H1 (cell line): ENCODE measurements at regions not wholly inside any gene's neighbourhood (a gene's known extent, or its start where the extent isn't known, plus 50 kb on each side); places are given as distances from the start of the nearest gene placed in this dataset.
A peak's percentile ranks its signal among the peaks of the same experiment; 100 is the strongest.

Experiments
- CTCF ChIA-PET: fragments of 300-600 bp; sonication (Branson Sonifier 250); formaldehyde crosslinking; loops from one replicate; lab custom pipeline; 2021; ENCODE audit not compliant: partially characterized antibody; lab: Charles Lee
- POLR2A ChIA-PET: fragments of 300-600 bp; sonication (Branson Sonifier 250); formaldehyde crosslinking; loops from one replicate; lab custom pipeline; 2021; ENCODE audit warnings: inconsistent platforms; ENCODE audit not compliant: partially characterized antibody; lab: Charles Lee
- DNase-seq, 2 experiments: peaks; one replicate each; pipeline versions ENCODE4 v3.0.0 to v3.0.0-alpha.2; 2010 to 2022; ENCODE audit warnings: low spot score in 2 of 2, low read depth in 1 of 2, mixed read lengths in 1 of 2
- FAIRE-seq: peaks from 2 replicates; lab custom pipeline; 2011; peaks lifted over from hg19 to GRCh38; lab: Jason Lieb, UNC
- H2AFZ ChIP-seq: 2 replicates; pipeline ENCODE4 v1.8.1; 2012; ENCODE audit warnings: low read length, inconsistent platforms
- H2AK5ac ChIP-seq: 2 replicates; pipeline ENCODE4 v1.6.1; 2013; ENCODE audit warnings: low read depth, low read length
- H2BK120ac ChIP-seq: replicated peaks from 2 replicates; pipeline ENCODE3; 2013; ENCODE audit warnings: low read depth, low read length, inconsistent platforms
- H2BK12ac ChIP-seq: 2 replicates; pipeline ENCODE4 v1.6.1; 2013; ENCODE audit warnings: low read depth, low read length
- H2BK15ac ChIP-seq: 2 replicates; pipeline ENCODE4 v1.6.1; 2013; ENCODE audit warnings: low read length
- H2BK20ac ChIP-seq: 2 replicates; pipeline ENCODE4 v1.6.1; 2013; ENCODE audit warnings: low read length
- H2BK5ac ChIP-seq: 2 replicates; pipeline ENCODE4 v1.6.1; 2013; ENCODE audit warnings: low read depth, low read length
- H3K14ac ChIP-seq: 2 replicates; pipeline ENCODE4 v1.6.1; 2013; ENCODE audit warnings: inconsistent platforms; ENCODE audit not compliant: insufficient read length
- H3K18ac ChIP-seq: 2 replicates; pipeline ENCODE4 v1.6.1; 2013; ENCODE audit warnings: low read length; ENCODE audit errors: extremely low read depth
- H3K23ac ChIP-seq: 2 replicates; pipeline ENCODE4 v1.6.1; 2013; ENCODE audit warnings: inconsistent platforms; ENCODE audit not compliant: insufficient read length
- H3K23me2 ChIP-seq: 2 replicates; pipeline ENCODE4 v1.6.1; 2013; ENCODE audit warnings: low read depth, low read length
- H3K27ac ChIP-seq: 2 replicates; pipeline ENCODE4 v1.6.1; 2011; ENCODE audit warnings: low read depth, low read length, inconsistent platforms
- H3K27me3 ChIP-seq, 4 experiments: replicated peaks in 1 of 4; 1 replicate in 1 of 4; 2 replicates in 3 of 4; pipeline versions ENCODE4 v1.6.1 to v1.8.1; 2011 to 2013; ENCODE audit warnings: low read length in 3 of 4, mild to moderate bottlenecking in 3 of 4, inconsistent platforms in 2 of 4, mixed read lengths in 2 of 4, moderate library complexity in 1 of 4; ENCODE audit not compliant: control insufficient read depth in 3 of 4, insufficient read depth in 3 of 4; ENCODE audit errors: extremely low read depth in 1 of 4
- H3K36me3 ChIP-seq, 4 experiments: 2 replicates each; pipeline versions ENCODE4 v1.6.1 to v1.8.1; 2011 to 2013; ENCODE audit warnings: mild to moderate bottlenecking in 4 of 4, low read length in 3 of 4, moderate library complexity in 2 of 4, control low read depth in 1 of 4, inconsistent platforms in 1 of 4; ENCODE audit not compliant: insufficient read depth in 4 of 4, control insufficient read depth in 2 of 4
- H3K4ac ChIP-seq: replicated peaks from 2 replicates; pipeline ENCODE3; 2013; ENCODE audit warnings: low read length, low read depth, mixed read lengths, inconsistent platforms; ENCODE audit not compliant: insufficient read length
- H3K4me1 ChIP-seq, 4 experiments: replicated peaks in 1 of 4; 1 replicate in 1 of 4; 2 replicates in 3 of 4; pipeline versions ENCODE4 v1.6.1 to v1.8.1; 2011 to 2013; ENCODE audit warnings: low read length in 3 of 4, inconsistent platforms in 2 of 4, mixed read lengths in 1 of 4; ENCODE audit not compliant: insufficient read depth in 4 of 4, control insufficient read depth in 3 of 4
- H3K4me2 ChIP-seq, 2 experiments: 2 replicates each; pipeline versions ENCODE4 v1.6.1 to v1.8.1; 2011 to 2013; ENCODE audit warnings: low read depth in 2 of 2, low read length in 2 of 2, control low read depth in 1 of 2, inconsistent platforms in 1 of 2, mild to moderate bottlenecking in 1 of 2; ENCODE audit not compliant: insufficient read depth in 1 of 2
- H3K4me3 ChIP-seq, 4 experiments: fragments of 200-600, 300-600 bp in 1 of 4; sonication (generic), shearing (Covaris generic), sonication (Bioruptor Twin) in 1 of 4; 2 replicates each; pipeline versions ENCODE4 v1.5.1 to v1.8.1; 2011 to 2016; ENCODE audit warnings: low read length in 4 of 4, low read depth in 3 of 4, control low read depth in 2 of 4, inconsistent platforms in 2 of 4, mild to moderate bottlenecking in 2 of 4, mixed read lengths in 1 of 4, moderate library complexity in 1 of 4; ENCODE audit not compliant: insufficient read depth in 2 of 4; ENCODE audit errors: extremely low read depth in 1 of 4
- H3K56ac ChIP-seq: replicated peaks from 2 replicates; pipeline ENCODE3; 2013; ENCODE audit warnings: low read depth, mild to moderate bottlenecking, mixed read lengths, low read length, inconsistent platforms; ENCODE audit not compliant: insufficient read length
- H3K79me1 ChIP-seq: 2 replicates; pipeline ENCODE4 v1.6.1; 2013; ENCODE audit warnings: low read depth, low read length, control low read depth
- H3K79me2 ChIP-seq, 2 experiments: 2 replicates each; pipeline versions ENCODE4 v1.6.1 to v1.8.1; 2012 to 2013; ENCODE audit warnings: low read length in 2 of 2, mild to moderate bottlenecking in 2 of 2, inconsistent platforms in 1 of 2; ENCODE audit not compliant: insufficient read depth in 2 of 2, control insufficient read depth in 1 of 2
- H3K9ac ChIP-seq, 4 experiments: replicated peaks in 1 of 4; 1 replicate in 1 of 4; 2 replicates in 3 of 4; pipeline versions ENCODE4 v1.6.1 to v1.8.1; 2011 to 2013; ENCODE audit warnings: low read depth in 3 of 4, low read length in 3 of 4, control low read depth in 2 of 4, mild to moderate bottlenecking in 2 of 4, moderate library complexity in 2 of 4, inconsistent platforms in 1 of 4; ENCODE audit errors: extremely low read depth in 1 of 4
- H3K9me3 ChIP-seq, 2 experiments: 2 replicates each; pipeline versions ENCODE4 v1.6.1 to v1.8.1; 2012 to 2013; ENCODE audit warnings: mild to moderate bottlenecking in 2 of 2, moderate library complexity in 2 of 2, control low read depth in 1 of 2, inconsistent platforms in 1 of 2, low read depth in 1 of 2, low read length in 1 of 2, mixed read lengths in 1 of 2; ENCODE audit not compliant: insufficient read depth in 2 of 2
- H4K20me1 ChIP-seq, 2 experiments: replicated peaks in 1 of 2; 2 replicates each; pipeline versions ENCODE3 to v1.8.1; 2011 to 2013; ENCODE audit warnings: inconsistent platforms in 2 of 2, low read length in 2 of 2, mild to moderate bottlenecking in 1 of 2; ENCODE audit not compliant: insufficient read depth in 2 of 2, control insufficient read depth in 1 of 2
- H4K5ac ChIP-seq: 2 replicates; pipeline ENCODE4 v1.6.1; 2013; ENCODE audit warnings: low read length, low read depth, mixed read lengths, inconsistent platforms; ENCODE audit not compliant: insufficient read length
- H4K8ac ChIP-seq: 2 replicates; pipeline ENCODE4 v1.8.0; 2013; ENCODE audit warnings: mild to moderate bottlenecking, moderate library complexity, low read length, inconsistent platforms; ENCODE audit not compliant: insufficient read depth; ENCODE audit errors: extremely low read depth
- H4K91ac ChIP-seq: replicated peaks from 2 replicates; pipeline ENCODE3; 2013; ENCODE audit warnings: low read length, mixed read lengths, inconsistent platforms; ENCODE audit not compliant: insufficient read length
- CBX8 ChIP-seq: fragments of 300-800, 300-1000 bp; sonication (generic); IDR thresholded peaks from 2 replicates; pipeline ENCODE4 v1.7.1; 2016; ENCODE audit warnings: low read depth, low read length, borderline replicate concordance
- CTCF ChIP-seq, 3 experiments: IDR thresholded peaks; 1 replicate in 2 of 3; 2 replicates in 1 of 3; pipeline versions ENCODE4 v1.5.1 to v1.6.1; 2011; ENCODE audit warnings: low read length in 3 of 3, mild to moderate bottlenecking in 3 of 3, inconsistent platforms in 2 of 3, low read depth in 1 of 3, moderate library complexity in 1 of 3; ENCODE audit not compliant: insufficient read depth in 1 of 3; ENCODE audit errors: control extremely low read depth in 1 of 3
- POLR2A ChIP-seq, 2 experiments: IDR thresholded peaks; 1 replicate in 1 of 2; 2 replicates in 1 of 2; pipeline ENCODE4 v1.6.1; 2011; ENCODE audit warnings: low read depth in 2 of 2, low read length in 2 of 2, mild to moderate bottlenecking in 2 of 2; ENCODE audit errors: control extremely low read depth in 1 of 2
- RAD21 ChIP-seq, 2 experiments: IDR thresholded peaks in 1 of 2; conservative IDR thresholded peaks in 1 of 2; 2 replicates each; pipeline ENCODE4 v1.6.1; 2011; ENCODE audit warnings: low read depth in 2 of 2, low read length in 2 of 2, improper control_type of control experiment in 1 of 2, inconsistent platforms in 1 of 2, mild to moderate bottlenecking in 1 of 2, moderate library complexity in 1 of 2
- WGBS, 2 experiments: shearing (Covaris generic) in 1 of 2; methylation state at CpG; one replicate each; pipeline versions ENCODE4 v1.1.6 to v1.1.7; 2013 to 2015; ENCODE audit warnings: low lambda C conversion rate in 2 of 2, mixed read lengths in 2 of 2, inconsistent platforms in 1 of 2, low coverage in 1 of 2, missing lambda C conversion rate in 1 of 2; ENCODE audit not compliant: insufficient replicate concordance in 2 of 2, insufficient coverage in 1 of 2, insufficient read length in 1 of 2; ENCODE audit errors: extremely low coverage in 1 of 2, missing lambda C conversion rate in 1 of 2; 5-methylcytosine and 5-hydroxymethylcytosine counted together

- Histone ChIP-seq H2BK20ac (no peak overlapping the region), H2BK120ac (no peak overlapping the region), H4K8ac (no peak overlapping the region), H2BK5ac (no peak overlapping the region), H4K20me1 (no peaks in the 10 kb centered on the region), H3K9me3 (no peaks in the 10 kb centered on the region), H3K4me2 (no peak overlapping the region), H4K5ac (no peak overlapping the region), H2AK5ac (no peak overlapping the region), H3K27ac (no peak overlapping the region), H2BK15ac (no peak overlapping the region), H3K9ac (no peak overlapping the region), H3K79me1 (no peaks in the 10 kb centered on the region), H3K4ac (no peak overlapping the region), H2AFZ (peak overlapping the region; percentile 96), H2BK12ac (no peak overlapping the region), H3K79me2 (no peaks in the 10 kb centered on the region), H3K4me1 (no peaks in the 10 kb centered on the region), H3K56ac (no peak overlapping the region), H3K36me3 (no peaks in the 10 kb centered on the region), H3K18ac (no peak overlapping the region), H3K23ac (no peak overlapping the region), H4K91ac (no peak overlapping the region), H3K23me2 (no peaks in the 10 kb centered on the region), H3K4me3 (no peak overlapping the region), H3K14ac (no peak overlapping the region), H3K27me3 (no peaks in the 10 kb centered on the region)
- 89% methylated on average over 2 of the region's 2 CpGs; no CpG with 5 or more reads in 1 of the 2 experiments for WGBS, 2 experiments
- CTCF ChIA-PET: interaction anchor here (0.7 to 2.9 kb wide), 15 partner anchors 9 to 477 kb away, joined by 3 to 16 read pairs (median 3); no protein-coding TSS in a partner anchor
- DNase-seq (no peak), FAIRE-seq (no peak)
- TF ChIP-seq CTCF (IDR thresholded peaks at IDR 0.05; ENCODE audit: control extremely low read depth in 1 of 3, insufficient read depth in 1 of 3, low read depth in 1 of 3, low read length in 3 of 3) (peak in 1 of 3 experiments; percentile 40; a peak in 1 of 4 replicates), POLR2A (IDR thresholded peaks at IDR 0.05; ENCODE audit: control extremely low read depth in 1 of 2, low read depth in 2 of 2, low read length in 2 of 2) (no peak), CBX8 (no peak), RAD21 (IDR thresholded peaks at IDR 0.05 in 1 of 2, conservative IDR thresholded peaks at IDR 0.05 in 1 of 2; ENCODE audit: low read depth in 2 of 2, low read length in 2 of 2) (peak; percentile 50 to 57; a peak in 3 of 4 replicates)
- POLR2A ChIA-PET: interaction anchor here (1.3 kb wide), 1 partner anchor 47 kb away, joined by 3 read pairs; no protein-coding TSS in a partner anchor
Measured at GRCh38 chr2:53268086-53268485, 499.5 kb upstream of the CHAC2 start.
